OCI-LY1 (cell line): ENCODE measurements at regions not wholly inside any gene's neighbourhood (a gene's known extent, or its start where the extent isn't known, plus 50 kb on each side); places are given as distances from the start of the nearest gene placed in this dataset.

Experiments used
- EZH2 ChIP-seq: fragments of 200-600 bp; sonication (generic), shearing (Covaris generic); IDR thresholded peaks from 2 replicates; pipeline ENCODE4 v1.8.0; 2017; ENCODE audit warnings: borderline replicate concordance, mixed run types, mild to moderate bottlenecking, antibody characterized with exemption, low read length, moderate library complexity, mixed read lengths
- TF ChIP-seq, protein P1 (sequence below): fragments of 200-600 bp; sonication (generic), shearing (Covaris generic); IDR thresholded peaks from 2 replicates; pipeline ENCODE4 v1.5.1; 2017; ENCODE audit warnings: mild to moderate bottlenecking, antibody characterized with exemption, low read length, moderate library complexity, mixed read lengths

- TF ChIP-seq, protein P1, sequence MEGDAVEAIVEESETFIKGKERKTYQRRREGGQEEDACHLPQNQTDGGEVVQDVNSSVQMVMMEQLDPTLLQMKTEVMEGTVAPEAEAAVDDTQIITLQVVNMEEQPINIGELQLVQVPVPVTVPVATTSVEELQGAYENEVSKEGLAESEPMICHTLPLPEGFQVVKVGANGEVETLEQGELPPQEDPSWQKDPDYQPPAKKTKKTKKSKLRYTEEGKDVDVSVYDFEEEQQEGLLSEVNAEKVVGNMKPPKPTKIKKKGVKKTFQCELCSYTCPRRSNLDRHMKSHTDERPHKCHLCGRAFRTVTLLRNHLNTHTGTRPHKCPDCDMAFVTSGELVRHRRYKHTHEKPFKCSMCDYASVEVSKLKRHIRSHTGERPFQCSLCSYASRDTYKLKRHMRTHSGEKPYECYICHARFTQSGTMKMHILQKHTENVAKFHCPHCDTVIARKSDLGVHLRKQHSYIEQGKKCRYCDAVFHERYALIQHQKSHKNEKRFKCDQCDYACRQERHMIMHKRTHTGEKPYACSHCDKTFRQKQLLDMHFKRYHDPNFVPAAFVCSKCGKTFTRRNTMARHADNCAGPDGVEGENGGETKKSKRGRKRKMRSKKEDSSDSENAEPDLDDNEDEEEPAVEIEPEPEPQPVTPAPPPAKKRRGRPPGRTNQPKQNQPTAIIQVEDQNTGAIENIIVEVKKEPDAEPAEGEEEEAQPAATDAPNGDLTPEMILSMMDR, result no peak
- TF ChIP-seq EZH2, result no peak
Observed at GRCh38 chr4:114041117-114041475, 61.6 kb upstream of the ARSJ start.
